ENCODE measurements at regions not wholly inside any gene's neighbourhood (a gene's known extent, or its start where the extent isn't known, plus 50 kb on each side); places are given as distances from the start of the nearest gene placed in this dataset.
"Not testable (repeated sequence)": the region's sequence is repeated elsewhere in the genome, so short reads cannot be mapped to it uniquely, and the experiment has no call there.

DNA sequence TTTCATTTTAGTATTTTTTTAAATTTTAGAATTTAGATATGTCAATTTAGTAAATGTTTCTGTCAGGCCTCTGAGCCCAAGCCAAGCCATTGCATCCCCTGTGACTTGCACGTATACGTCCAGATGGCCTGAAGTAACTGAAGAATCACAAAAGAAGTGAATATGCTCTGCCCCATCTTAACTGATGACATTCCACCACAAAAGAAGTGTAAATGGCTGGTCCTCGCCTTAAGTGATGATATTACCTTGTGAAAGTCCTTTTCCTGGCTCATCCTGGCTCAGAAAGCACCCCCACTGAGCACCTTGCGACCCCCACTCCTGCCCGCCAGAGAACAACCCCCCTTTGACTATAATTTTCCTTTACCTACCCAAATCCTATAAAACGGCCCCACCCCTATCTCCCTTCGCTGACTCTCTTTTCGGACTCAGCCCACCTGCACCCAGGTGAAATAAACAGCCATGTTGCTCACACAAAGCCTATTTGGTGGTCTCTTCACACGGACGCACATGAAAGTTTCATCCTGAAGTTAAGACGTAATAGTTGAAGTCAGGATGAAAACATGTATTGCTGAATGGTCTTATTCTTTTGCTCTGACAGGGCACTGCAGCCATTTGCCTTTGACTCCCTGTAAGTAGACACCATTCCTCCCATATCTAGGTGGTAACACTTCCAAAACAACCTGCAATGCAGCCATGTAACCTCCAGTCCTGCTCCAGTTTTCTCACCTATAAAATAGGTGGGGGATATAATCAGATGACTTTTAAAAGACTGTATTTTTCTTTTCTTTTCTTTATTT lies 295.3 kb downstream of the HIVEP2 start:
- TF ChIP-seq, protein P1, sequence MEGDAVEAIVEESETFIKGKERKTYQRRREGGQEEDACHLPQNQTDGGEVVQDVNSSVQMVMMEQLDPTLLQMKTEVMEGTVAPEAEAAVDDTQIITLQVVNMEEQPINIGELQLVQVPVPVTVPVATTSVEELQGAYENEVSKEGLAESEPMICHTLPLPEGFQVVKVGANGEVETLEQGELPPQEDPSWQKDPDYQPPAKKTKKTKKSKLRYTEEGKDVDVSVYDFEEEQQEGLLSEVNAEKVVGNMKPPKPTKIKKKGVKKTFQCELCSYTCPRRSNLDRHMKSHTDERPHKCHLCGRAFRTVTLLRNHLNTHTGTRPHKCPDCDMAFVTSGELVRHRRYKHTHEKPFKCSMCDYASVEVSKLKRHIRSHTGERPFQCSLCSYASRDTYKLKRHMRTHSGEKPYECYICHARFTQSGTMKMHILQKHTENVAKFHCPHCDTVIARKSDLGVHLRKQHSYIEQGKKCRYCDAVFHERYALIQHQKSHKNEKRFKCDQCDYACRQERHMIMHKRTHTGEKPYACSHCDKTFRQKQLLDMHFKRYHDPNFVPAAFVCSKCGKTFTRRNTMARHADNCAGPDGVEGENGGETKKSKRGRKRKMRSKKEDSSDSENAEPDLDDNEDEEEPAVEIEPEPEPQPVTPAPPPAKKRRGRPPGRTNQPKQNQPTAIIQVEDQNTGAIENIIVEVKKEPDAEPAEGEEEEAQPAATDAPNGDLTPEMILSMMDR (IDR thresholded peaks at IDR 0.05; ENCODE audit: insufficient read depth, low read length, poor library complexity, severe bottlenecking): not testable (repeated sequence)
- not testable (repeated sequence) for TF ChIP-seq EZH2phosphoT487 (conservative IDR thresholded peaks at IDR 0.05; ENCODE audit: low read length)
